LHCN-M2 (cell line): ENCODE measurements at regions not wholly inside any gene's neighbourhood (a gene's known extent, or its start where the extent isn't known, plus 50 kb on each side); places are given as distances from the start of the nearest gene placed in this dataset.
"Not testable (repeated sequence)": the region's sequence is repeated elsewhere in the genome, so short reads cannot be mapped to it uniquely, and the experiment has no call there.

ENCODE experiments used
- DNase-seq: peaks from one replicate; pipeline ENCODE4 v3.0.0-alpha.2; 2012; ENCODE audit warnings: low read depth

- no peak for DNase-seq
Observed at GRCh38 chr10:3578682-3579081, 206.3 kb downstream of the KLF6 start.

- DNase-seq, result no peak
Observed at GRCh38 chr10:3578159-3578558, 206.8 kb downstream of the KLF6 start.

- no peak for DNase-seq
Observed at GRCh38 chr10:3574451-3574850, 210.6 kb downstream of the KLF6 start.

GRCh38 chr10:3573498-3573897, 211.5 kb downstream of the KLF6 start:
- DNase-seq, result no peak

- DNase-seq, result no peak
Observed at GRCh38 chr10:3571310-3571825, 213.6 kb downstream of the KLF6 start.

- DNase-seq, result no peak
Observed at GRCh38 chr10:3570855-3571266, 214.1 kb downstream of the KLF6 start.

- no peak for DNase-seq
Observed at GRCh38 chr10:3570131-3570729, 214.8 kb downstream of the KLF6 start.

- no peak for DNase-seq
Observed at GRCh38 chr10:3568983-3569382, 216.0 kb downstream of the KLF6 start.

GRCh38 chr10:3568392-3568791, 216.6 kb downstream of the KLF6 start:
- DNase-seq, result no peak

- DNase-seq, result no peak
Observed at GRCh38 chr10:3567291-3567963, 217.6 kb downstream of the KLF6 start.

- no peak for DNase-seq
Observed at GRCh38 chr10:3566627-3567026, 218.4 kb downstream of the KLF6 start.

GRCh38 chr10:3564346-3565002, 220.5 kb downstream of the KLF6 start:
- no peak for DNase-seq

- DNase-seq, result no peak
Observed at GRCh38 chr10:3563298-3563697, 221.7 kb downstream of the KLF6 start.

- DNase-seq, result not testable (repeated sequence)
Observed at GRCh38 chr10:3560628-3561027, 224.4 kb downstream of the KLF6 start.

- DNase-seq, result no peak
Observed at GRCh38 chr10:3559527-3559926, 225.5 kb downstream of the KLF6 start.

- no peak for DNase-seq
Observed at GRCh38 chr10:3559011-3559410, 226.0 kb downstream of the KLF6 start.

- DNase-seq, result not testable (repeated sequence)
Observed at GRCh38 chr10:3556191-3557017, 228.6 kb downstream of the KLF6 start.

- DNase-seq, result no peak
Observed at GRCh38 chr10:3554121-3554522, 230.9 kb downstream of the KLF6 start.

GRCh38 chr10:3552281-3552680, 232.7 kb downstream of the KLF6 start:
- DNase-seq, result no peak

- DNase-seq, result no peak
Observed at GRCh38 chr10:3551761-3552160, 233.2 kb downstream of the KLF6 start.

- DNase-seq, result no peak
Observed at GRCh38 chr10:3549118-3549517, 235.9 kb downstream of the KLF6 start.

GRCh38 chr10:3548702-3549101, 236.3 kb downstream of the KLF6 start:
- no peak for DNase-seq
